GM12891 (cell line): ENCODE measurements at regions not wholly inside any gene's neighbourhood (a gene's known extent, or its start where the extent isn't known, plus 50 kb on each side); places are given as distances from the start of the nearest gene placed in this dataset.

Source experiments
- POLR2A ChIP-seq: IDR thresholded peaks from 2 replicates; pipeline ENCODE4 v1.6.1; 2011; ENCODE audit warnings: low read depth, low read length, control low read depth
- POLR2AphosphoS5 ChIP-seq: IDR thresholded peaks from 2 replicates; pipeline ENCODE4 v1.6.1; 2011; ENCODE audit warnings: low read depth, low read length, control low read depth
- POU2F2 ChIP-seq: IDR thresholded peaks from 2 replicates; pipeline ENCODE4 v1.6.1; 2011; ENCODE audit warnings: low read depth, mild to moderate bottlenecking, control low read depth, low read length, moderate library complexity
- TAF1 ChIP-seq: IDR thresholded peaks from 2 replicates; pipeline ENCODE4 v1.6.1; 2011; ENCODE audit warnings: low read depth, low read length, control low read depth

GRCh38 chr2:194567661-194568017 is 1089.4 kb upstream of the SLC39A10 start:
- TF ChIP-seq POLR2A (no peak), POLR2AphosphoS5 (no peak), TAF1 (no peak), POU2F2 (no peak)
